Stomach (tissue), 8 donors: ENCODE measurements at regions not wholly inside any gene's neighbourhood (a gene's known extent, or its start where the extent isn't known, plus 50 kb on each side); places are given as distances from the start of the nearest gene placed in this dataset.

Experiments
- DNase-seq, 2 donors: peaks; one replicate each; pipeline versions ENCODE4 v3.0.0 to v3.0.0-alpha.2; 2013 to 2019
- H3K27ac ChIP-seq, 5 donors: fragments of 200-600 bp in 4 of 5; sonication (generic) in 4 of 5; one replicate each; pipeline ENCODE4 v1.5.1; 2013 to 2019; ENCODE audit warnings: mild to moderate bottlenecking in 1 of 5, moderate library complexity in 1 of 5
- H3K27me3 ChIP-seq, 3 donors: fragments of 200-600 bp; sonication (generic); one replicate each; pipeline ENCODE4 v1.5.1; 2017 to 2019; ENCODE audit warnings: mixed run types in 1 of 3
- H3K36me3 ChIP-seq, 4 donors: fragments of 200-600 bp; sonication (generic); 1 replicate in 3 of 4; 2 replicates in 1 of 4; pipeline ENCODE4 v1.5.1; 2016 to 2019
- H3K4me1 ChIP-seq, 4 donors: fragments of 200-600 bp; sonication (generic); one replicate each; pipeline ENCODE4 v1.5.1; 2016 to 2019
- H3K4me3 ChIP-seq, 4 donors: fragments of 200-600 bp; sonication (generic) in 3 of 4; one replicate each; pipeline ENCODE4 v1.5.1; 2016 to 2019; ENCODE audit warnings: mild to moderate bottlenecking in 1 of 4
- H3K9me3 ChIP-seq, 4 donors: fragments of 200-600 bp; sonication (generic); one replicate each; pipeline ENCODE4 v1.5.1; 2016 to 2019
- CTCF ChIP-seq, 7 experiments: fragments of 450-650 bp in 4 of 7; fragments of 200-600 bp in 3 of 7; sonication (generic) in 3 of 7; IDR thresholded peaks; one replicate each; pipeline ENCODE4 v1.5.1; 2016 to 2019; ENCODE audit warnings: antibody characterized with exemption in 7 of 7, control low read depth in 2 of 7, mild to moderate bottlenecking in 1 of 7
- EP300 ChIP-seq: sonication (generic); formaldehyde crosslinking; IDR thresholded peaks from one replicate; pipeline ENCODE4 v1.6.1; 2017; ENCODE audit warnings: antibody characterized with exemption
- POLR2A ChIP-seq, 4 donors: fragments of 450-650 bp; IDR thresholded peaks; one replicate each; pipeline ENCODE4 v1.6.1; 2016; ENCODE audit warnings: antibody characterized with exemption in 4 of 4, control low read depth in 2 of 4, mild to moderate bottlenecking in 1 of 4, moderate library complexity in 1 of 4
- POLR2AphosphoS5 ChIP-seq, 3 donors: sonication (generic); formaldehyde crosslinking; IDR thresholded peaks; one replicate each; pipeline ENCODE4 v1.6.1; 2016; ENCODE audit warnings: antibody characterized with exemption in 3 of 3
- WGBS, 5 donors: extraction: QIAGEN DNeasy Blood & Tissue Kit in 3 of 5; methylation state at CpG; one replicate each; pipeline versions ENCODE4 v1.1.5 to v1.1.7; 2013 to 2018; 5-methylcytosine and 5-hydroxymethylcytosine counted together
- intact Hi-C: fragments of 100-400 bp; cut with DNase I; formaldehyde crosslinking; loops from one replicate; pipeline ENCODE4 v1.15.1; 2023; ENCODE audit warnings: low total_unique reads
- donor health status: healthy with polysubstance abuse.
- donor health status: Bipolar disorder and iron deficiency.
- donor health status: healthy.

GRCh38 chr9:71243951-71244350 lies 122.5 kb upstream of the TRPM3 start:
- no peak for DNase-seq
- Histone ChIP-seq H3K9me3 (no peaks in the 10 kb centered on the region), H3K36me3 (no peaks in the 10 kb centered on the region), H3K27me3 (no peaks in the 10 kb centered on the region), H3K4me3 (no peak overlapping the region), H3K4me1 (no peaks in the 10 kb centered on the region), H3K27ac (no peak overlapping the region)
- 61 to 72% (median 71%) methylated on average over 5 of the region's 5 CpGs for WGBS, 5 donors
- intact Hi-C loops = loop anchor here (10.0 kb wide), 1 partner anchor 599 kb away; no protein-coding TSS in a partner anchor
- TF ChIP-seq POLR2AphosphoS5 (IDR thresholded peaks at IDR 0.05) = no peak
- TF ChIP-seq CTCF (IDR thresholded peaks at IDR 0.05) = no peak
- TF ChIP-seq POLR2A (IDR thresholded peaks at IDR 0.05) = no peak
- TF ChIP-seq EP300 = no peak

GRCh38 chr9:71242081-71242480 lies 120.7 kb upstream of the TRPM3 start:
- H3K4me3 ChIP-seq = no peak overlapping the region
- WGBS, 5 donors = 88 to 91% (median 89%) methylated on average over 6 of the region's 6 CpGs

GRCh38 chr9:71237051-71237450 lies 115.6 kb upstream of the TRPM3 start:
- H3K9me3 ChIP-seq = no peaks in the 10 kb centered on the region
- H3K27ac ChIP-seq = no peak overlapping the region
- H3K36me3 ChIP-seq = no peaks in the 10 kb centered on the region
- H3K4me3 ChIP-seq = no peak overlapping the region
- intact Hi-C loops = no loop called here
- no peak for TF ChIP-seq POLR2A (IDR thresholded peaks at IDR 0.05)
- TF ChIP-seq POLR2AphosphoS5 (IDR thresholded peaks at IDR 0.05) = no peak
- no peak for TF ChIP-seq CTCF (IDR thresholded peaks at IDR 0.05)
- no peak for TF ChIP-seq EP300
- no peak for DNase-seq
- H3K4me1 ChIP-seq = no peaks in the 10 kb centered on the region
- H3K27me3 ChIP-seq = no peaks in the 10 kb centered on the region

More at GRCh38 chr9:71242081-71242480, 120.7 kb upstream of the TRPM3 start:
- Histone ChIP-seq H3K9me3 (no peaks in the 10 kb centered on the region), H3K4me1 (no peaks in the 10 kb centered on the region), H3K27ac (no peak overlapping the region), H3K36me3 (no peaks in the 10 kb centered on the region), H3K27me3 (no peaks in the 10 kb centered on the region)
- DNase-seq = no peak
- TF ChIP-seq CTCF (IDR thresholded peaks at IDR 0.05) (no peak), EP300 (no peak), POLR2A (IDR thresholded peaks at IDR 0.05) (no peak), POLR2AphosphoS5 (IDR thresholded peaks at IDR 0.05) (no peak)
- intact Hi-C loops = loop anchor here (10.0 kb wide), 1 partner anchor 597 kb away; no protein-coding TSS in a partner anchor

GRCh38 chr9:71233646-71234045 lies 112.2 kb upstream of the TRPM3 start:
- DNase-seq = no peak
- H3K36me3 ChIP-seq = no peaks in the 10 kb centered on the region
- H3K9me3 ChIP-seq = no peaks in the 10 kb centered on the region
- H3K27ac ChIP-seq = no peak overlapping the region
- no peak overlapping the region for H3K4me3 ChIP-seq
- no peaks in the 10 kb centered on the region for H3K27me3 ChIP-seq
- no peaks in the 10 kb centered on the region for H3K4me1 ChIP-seq
- WGBS, 5 donors = 79 to 89% (median 79%) methylated on average over 1 of the region's 1 CpG
- no peak for TF ChIP-seq CTCF (IDR thresholded peaks at IDR 0.05)
- TF ChIP-seq POLR2AphosphoS5 (IDR thresholded peaks at IDR 0.05) = no peak
- TF ChIP-seq EP300 = no peak
- no peak for TF ChIP-seq POLR2A (IDR thresholded peaks at IDR 0.05)
- intact Hi-C loops = no loop called here
